ENCODE measurements at regions not wholly inside any gene's neighbourhood (a gene's known extent, or its start where the extent isn't known, plus 50 kb on each side); places are given as distances from the start of the nearest gene placed in this dataset.

- WGBS (ENCODE audit: insufficient coverage, low coverage, low lambda C conversion rate, missing lambda C conversion rate): 29% methylated on average over 6 of the region's 6 CpGs
- no peaks in the 10 kb centered on the region for H3K36me3 ChIP-seq
- ATAC-seq: peak in 2 of 4 donors; percentile 54 to 65
- TF ChIP-seq CTCF (IDR thresholded peaks at IDR 0.05) (no peak), POLR2A (IDR thresholded peaks at IDR 0.05) (no peak)
- DNase-seq: no peak
- no peak overlapping the region for H3K4me3 ChIP-seq
- H3K27me3 ChIP-seq: no peaks in the 10 kb centered on the region
- H3K4me1 ChIP-seq: no peaks in the 10 kb centered on the region
- intact Hi-C loops (cut with DNase I): no loop called here
- H3K27ac ChIP-seq: no peak overlapping the region
- H3K9me3 ChIP-seq: no peaks in the 10 kb centered on the region
These were observed 300.7 kb upstream of the SATB1 start for GRCh38 chr3:18725668-18726407.

- TF ChIP-seq CTCF (IDR thresholded peaks at IDR 0.05) (no peak), POLR2A (IDR thresholded peaks at IDR 0.05) (no peak)
- ATAC-seq: no peak
- WGBS (ENCODE audit: insufficient coverage, low coverage, low lambda C conversion rate, missing lambda C conversion rate): 34% methylated on average over 2 of the region's 2 CpGs
- no peak for DNase-seq
- intact Hi-C loops (cut with DNase I): no loop called here
- Histone ChIP-seq H3K27me3 (no peaks in the 10 kb centered on the region), H3K4me1 (no peaks in the 10 kb centered on the region), H3K4me3 (no peak overlapping the region), H3K27ac (no peak overlapping the region), H3K9me3 (no peaks in the 10 kb centered on the region), H3K36me3 (no peaks in the 10 kb centered on the region)
These were observed 299.3 kb upstream of the SATB1 start for GRCh38 chr3:18724456-18724855.

GRCh38 chr3:18723206-18723810, 298.2 kb upstream of the SATB1 start:
- H3K9me3 ChIP-seq: no peaks in the 10 kb centered on the region
- no peaks in the 10 kb centered on the region for H3K36me3 ChIP-seq
- TF ChIP-seq CTCF (IDR thresholded peaks at IDR 0.05) (no peak), POLR2A (IDR thresholded peaks at IDR 0.05) (no peak)
- H3K27ac ChIP-seq: no peak overlapping the region
- H3K27me3 ChIP-seq: no peaks in the 10 kb centered on the region
- H3K4me1 ChIP-seq: no peaks in the 10 kb centered on the region
- ATAC-seq (peak in 1 of 4 donors; percentile 18), DNase-seq (no peak)
- intact Hi-C loops (cut with DNase I): no loop called here
- WGBS (ENCODE audit: insufficient coverage, low coverage, low lambda C conversion rate, missing lambda C conversion rate): 83% methylated on average over 1 of the region's 1 CpG
- no peak overlapping the region for H3K4me3 ChIP-seq

- Histone ChIP-seq H3K4me1 (no peaks in the 10 kb centered on the region), H3K36me3 (no peaks in the 10 kb centered on the region), H3K27me3 (no peaks in the 10 kb centered on the region), H3K4me3 (no peak overlapping the region), H3K27ac (no peak overlapping the region), H3K9me3 (no peaks in the 10 kb centered on the region)
- WGBS (ENCODE audit: insufficient coverage, low coverage, low lambda C conversion rate, missing lambda C conversion rate): 62% methylated on average over 5 of the region's 5 CpGs
- intact Hi-C loops (cut with DNase I): no loop called here
- TF ChIP-seq CTCF (IDR thresholded peaks at IDR 0.05): no peak
- TF ChIP-seq POLR2A (IDR thresholded peaks at IDR 0.05): no peak
- ATAC-seq: no peak
- DNase-seq: no peak
These were observed 295.4 kb upstream of the SATB1 start for GRCh38 chr3:18720543-18720942.

Data from right lobe of liver (tissue), 6 donors.